GM21717 (cell line): ENCODE measurements at regions not wholly inside any gene's neighbourhood (a gene's known extent, or its start where the extent isn't known, plus 50 kb on each side); places are given as distances from the start of the nearest gene placed in this dataset.

Source experiments
- ATAC-seq: cut with Tn5 transposase; IDR thresholded peaks from one replicate; pipeline ENCODE4 v1.9.1; 2021; ENCODE audit warnings: mild to moderate bottlenecking, moderate library complexity; ENCODE audit not compliant: unreplicated experiment

DNA sequence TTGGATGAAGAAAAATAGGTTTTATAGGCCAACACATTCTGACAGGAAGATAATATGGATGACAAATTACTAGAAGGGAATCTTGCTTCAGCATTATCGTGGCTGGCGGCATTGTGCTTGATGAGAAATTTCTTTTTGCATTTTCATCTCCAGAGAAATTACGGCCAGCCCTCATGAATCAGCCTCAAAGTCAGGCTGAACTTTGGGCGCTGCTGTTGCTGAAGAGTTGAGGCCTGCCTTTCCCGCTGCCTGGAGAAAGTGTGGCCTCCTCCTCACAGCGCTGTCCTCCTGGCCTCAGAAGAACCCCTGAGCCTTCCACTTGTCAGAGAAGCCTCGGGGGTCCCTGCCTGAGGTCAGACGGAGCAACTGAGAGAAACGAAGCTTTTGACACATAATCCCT, 272.4 kb upstream of the KCNIP4 start:
- ATAC-seq = no peak

DNA sequence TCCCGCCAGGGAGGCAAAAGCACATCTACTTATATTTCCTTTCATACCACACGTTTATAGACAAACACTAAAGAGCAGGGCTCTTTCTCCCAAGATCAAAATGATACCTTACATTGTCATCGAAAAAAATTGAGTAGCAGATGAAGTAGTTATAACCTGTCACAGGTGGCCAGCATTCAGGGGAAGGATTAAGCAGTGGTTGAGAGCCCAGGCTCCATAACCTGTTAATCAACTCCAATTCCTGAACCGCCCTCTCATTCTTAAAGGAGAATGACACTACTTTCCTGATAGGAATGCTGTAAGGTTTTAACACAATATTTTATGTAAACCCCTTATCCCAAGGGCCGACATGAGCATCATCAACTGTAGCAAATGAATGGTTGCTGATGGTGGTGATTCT, 268.9 kb upstream of the KCNIP4 start:
- ATAC-seq = no peak

DNA sequence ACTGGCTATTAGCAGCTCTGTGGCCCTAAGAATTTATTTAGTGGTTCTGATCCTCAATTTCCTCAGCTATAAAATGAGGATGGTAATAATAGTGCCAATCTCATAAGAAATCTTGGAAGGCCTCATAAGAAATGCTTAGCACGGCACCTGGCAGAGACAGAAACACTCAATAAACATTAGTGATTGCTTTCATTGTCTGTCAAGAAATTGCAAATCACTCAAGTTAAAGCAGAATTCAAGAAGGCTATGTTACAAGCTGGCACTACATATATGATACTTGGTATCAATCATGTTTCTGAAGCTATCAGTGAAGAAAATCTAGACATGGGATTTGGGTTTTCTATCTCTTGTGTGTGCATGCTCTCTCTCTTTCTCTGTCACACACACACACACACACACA, 267.7 kb upstream of the KCNIP4 start:
- ATAC-seq = no peak

DNA sequence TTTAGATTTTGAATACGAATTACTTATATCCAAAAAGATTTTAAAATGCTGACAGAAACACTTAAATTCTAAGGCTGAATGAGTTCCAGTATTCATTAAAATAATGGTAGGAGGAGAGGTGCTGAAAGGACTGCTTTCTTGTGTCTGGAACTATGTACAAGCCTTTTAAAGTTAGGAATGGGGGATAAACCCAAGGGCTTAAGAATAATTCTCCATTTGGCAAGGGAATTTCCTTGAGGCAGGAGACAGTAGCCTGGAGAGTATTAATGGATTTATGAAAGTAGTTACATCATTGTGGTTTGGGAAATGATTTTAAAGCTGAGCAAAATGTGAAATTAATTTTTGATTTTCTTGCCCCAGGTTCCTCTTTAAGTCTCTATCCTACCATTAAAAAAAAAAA, 266.5 kb upstream of the KCNIP4 start:
- no peak for ATAC-seq

DNA sequence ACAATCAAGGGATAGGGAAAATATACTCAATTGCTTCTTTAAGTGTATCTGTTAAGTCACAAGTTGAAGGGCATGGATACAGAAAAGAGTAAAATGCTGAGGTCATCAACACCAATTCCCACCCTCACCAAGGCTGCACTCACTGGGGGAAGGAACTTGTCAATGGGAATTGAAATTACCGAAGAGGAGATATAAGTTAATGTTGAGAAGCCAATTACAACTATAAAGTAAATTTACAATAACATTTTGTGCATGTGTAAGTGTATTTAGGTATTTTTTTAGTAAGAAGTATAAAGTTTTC, 255.1 kb upstream of the KCNIP4 start:
- no peak for ATAC-seq

DNA sequence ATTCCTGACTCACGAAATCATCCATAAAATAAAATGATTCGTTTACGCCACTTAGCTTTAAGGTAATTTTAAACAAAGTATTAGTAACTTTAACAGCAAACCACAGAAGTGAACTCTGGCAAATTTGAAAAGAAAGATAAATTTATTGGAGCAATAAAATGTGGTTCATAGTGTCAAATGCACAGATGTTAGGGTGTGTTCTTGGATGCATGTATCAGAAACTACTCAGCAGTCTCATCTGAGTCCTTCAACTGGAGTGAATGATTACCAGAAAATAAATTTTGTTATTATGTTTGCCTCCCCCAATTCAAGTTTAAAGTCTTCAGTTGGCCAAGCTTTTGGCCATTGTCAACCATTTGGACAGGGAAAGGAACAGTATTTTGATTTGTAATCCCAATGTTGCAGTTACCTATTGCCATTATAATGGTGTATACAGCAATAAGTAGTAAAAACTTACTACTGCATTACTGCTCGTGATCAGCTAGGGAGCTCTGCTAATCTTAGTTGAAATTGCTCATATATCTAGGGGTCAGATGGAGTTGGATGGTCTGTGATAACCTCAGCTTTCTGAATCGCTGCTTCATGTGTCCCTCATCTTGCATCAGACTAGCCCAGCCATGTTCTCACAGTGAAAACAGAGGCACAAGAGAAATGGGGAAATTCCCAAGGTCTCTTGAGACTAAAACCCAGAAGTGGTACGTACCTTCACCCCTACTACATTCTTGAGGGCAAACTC, 254.6 kb upstream of the KCNIP4 start:
- no peak for ATAC-seq

DNA sequence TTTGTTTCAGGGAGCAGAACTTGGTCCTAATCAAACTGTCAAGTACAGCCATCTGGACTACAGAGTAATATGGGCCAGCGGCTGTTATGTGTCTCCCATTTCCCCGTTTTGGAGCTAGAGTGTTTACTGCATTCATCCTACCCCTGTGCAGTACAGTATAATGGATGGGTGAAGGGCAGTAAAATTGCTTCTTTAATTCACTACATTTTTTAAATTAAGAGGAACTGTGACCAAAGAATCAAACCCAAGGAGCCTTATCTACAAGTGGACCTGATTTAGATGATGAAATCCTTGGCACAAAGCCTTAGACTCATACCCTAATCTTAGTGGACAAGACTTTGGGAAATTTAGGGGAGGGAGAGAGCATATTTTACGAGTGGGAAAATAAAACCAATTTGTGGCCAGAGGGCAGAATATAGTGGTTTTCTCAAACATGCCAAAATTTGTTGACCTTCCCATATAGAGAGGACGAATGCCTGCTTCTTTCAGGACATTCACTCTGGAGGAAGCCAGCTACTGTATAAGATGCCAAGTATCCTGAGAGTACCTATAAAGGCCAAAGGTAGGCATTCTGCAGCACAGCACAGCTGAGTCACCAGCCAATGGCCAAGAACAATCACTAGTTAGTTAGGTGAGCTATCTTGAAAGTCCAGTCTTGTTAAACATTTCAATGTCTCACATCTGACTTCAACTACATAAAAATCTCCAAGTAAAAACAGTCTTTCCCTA, 253.8 kb upstream of the KCNIP4 start:
- ATAC-seq = no peak

DNA sequence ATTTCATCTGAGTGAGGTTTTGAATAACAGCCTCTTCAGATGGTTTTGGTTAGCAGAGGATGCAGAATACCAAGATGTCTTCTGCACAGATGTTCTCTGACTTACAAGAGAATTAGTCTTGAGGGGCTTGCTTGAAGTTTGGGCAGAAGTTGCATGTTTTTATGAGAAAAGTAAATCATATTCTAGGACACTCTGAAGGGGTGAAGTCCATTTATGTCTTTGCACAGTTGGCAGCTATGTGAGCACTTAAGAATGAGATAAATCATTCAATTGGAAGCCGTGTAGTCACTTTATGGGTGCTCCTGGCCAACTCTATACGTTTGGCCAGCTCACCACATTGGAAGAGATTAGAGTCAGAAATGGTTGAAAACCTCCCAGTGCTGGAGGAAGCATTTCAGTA, 252.7 kb upstream of the KCNIP4 start:
- no peak for ATAC-seq

DNA sequence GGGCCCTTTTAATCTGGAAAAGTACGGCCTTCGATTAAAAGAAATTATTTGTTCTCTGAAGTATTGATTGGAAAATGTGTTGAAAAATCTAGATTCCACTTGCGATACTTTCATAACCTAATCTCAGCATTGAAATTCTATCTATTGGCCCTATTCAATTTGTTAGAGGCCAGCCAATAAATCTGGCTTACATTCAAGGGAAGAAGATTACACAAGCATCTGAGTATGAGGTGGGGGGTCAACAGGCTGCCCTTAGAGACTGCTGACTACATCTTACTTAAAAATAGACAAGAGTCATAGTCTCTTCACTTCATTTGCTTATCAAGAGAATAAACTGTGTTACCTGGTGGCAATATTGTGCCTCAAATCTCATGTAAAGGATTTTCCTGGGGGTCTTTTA, 248.0 kb upstream of the KCNIP4 start:
- ATAC-seq = no peak

DNA sequence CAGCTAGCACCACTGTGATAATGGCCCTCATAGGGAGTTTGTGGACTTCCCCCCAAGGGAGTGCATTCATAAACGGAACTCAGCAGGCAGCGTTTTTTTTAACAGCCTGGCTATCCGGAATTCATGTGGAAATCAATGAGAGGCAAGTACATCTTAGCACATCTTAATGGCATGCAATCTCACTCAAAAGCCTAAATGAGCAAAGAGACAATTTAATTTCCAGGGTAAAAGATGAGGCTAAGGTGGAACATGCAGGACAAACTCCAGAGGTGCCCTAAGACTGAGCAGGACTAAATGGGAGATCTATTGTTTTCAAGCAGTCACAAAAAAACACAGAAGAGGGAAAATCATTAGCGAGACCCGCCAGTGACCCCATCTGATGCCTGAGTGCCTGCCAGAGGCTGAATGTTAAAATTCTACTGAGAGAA, 243.5 kb upstream of the KCNIP4 start:
- ATAC-seq = no peak

DNA sequence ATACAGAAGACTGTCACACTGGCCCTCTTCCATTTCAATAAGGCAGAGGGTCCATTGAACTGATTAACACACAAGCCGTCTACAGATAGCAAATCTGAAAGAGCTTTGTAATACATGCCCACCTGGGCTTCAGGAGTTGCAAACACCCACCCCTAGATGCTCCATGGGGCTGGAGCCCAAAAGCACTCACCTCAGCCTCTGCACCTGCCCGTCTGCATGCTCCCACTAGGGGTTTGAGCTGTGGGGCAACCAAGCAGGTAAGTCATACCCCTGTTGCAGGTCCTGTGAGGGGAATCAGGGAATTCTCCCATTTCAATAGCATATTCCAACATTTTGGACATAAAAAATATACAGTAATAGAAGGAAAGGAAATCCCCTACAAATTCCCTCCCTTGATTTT, 243.0 kb upstream of the KCNIP4 start:
- ATAC-seq = no peak

DNA sequence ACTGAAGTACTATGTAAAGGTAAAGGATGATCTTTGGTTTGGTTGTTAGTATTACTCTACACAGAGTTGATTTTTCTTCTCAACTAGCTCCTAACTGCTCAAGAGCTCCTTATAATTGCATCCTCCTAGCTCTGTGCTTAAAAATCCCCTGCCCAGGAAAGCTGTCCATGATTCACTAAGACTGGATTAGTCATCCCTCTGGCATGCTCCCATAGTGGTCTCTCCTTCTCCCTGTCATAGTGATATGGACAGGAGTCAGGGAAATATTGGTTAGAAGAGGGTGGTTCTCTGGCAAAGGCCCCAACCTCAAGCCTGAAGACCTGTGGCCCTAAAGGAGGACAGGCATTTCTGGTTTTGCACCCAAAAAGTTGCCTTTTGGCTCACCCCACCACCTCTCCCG, 242.3 kb upstream of the KCNIP4 start:
- no peak for ATAC-seq

DNA sequence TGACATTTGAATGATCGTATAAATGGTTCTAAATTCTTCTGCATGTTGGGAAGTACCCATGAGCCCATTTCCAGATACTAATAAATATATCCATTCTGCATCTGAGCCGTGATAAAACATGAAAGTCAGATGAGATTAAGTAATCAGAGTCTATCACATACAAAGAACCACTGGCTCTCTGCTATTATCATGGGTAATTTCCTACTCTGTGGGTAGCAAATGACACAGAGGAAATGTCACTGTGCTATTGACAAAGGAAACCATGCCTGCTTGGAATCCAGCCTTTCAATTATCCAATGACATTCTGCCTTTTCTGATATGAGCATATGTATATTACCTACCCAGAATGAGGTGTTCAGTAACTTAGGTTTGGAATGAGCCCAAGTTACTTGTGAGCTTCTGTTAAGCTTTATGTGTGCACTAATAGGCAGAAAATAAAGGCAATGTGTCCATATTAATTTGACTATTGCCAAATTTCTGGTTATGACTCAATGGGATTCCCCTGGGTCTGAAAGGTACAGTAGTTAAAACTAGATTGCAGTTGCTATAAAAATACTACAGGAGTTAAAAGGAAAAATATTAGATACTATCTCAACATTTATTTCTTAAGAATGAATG, 238.7 kb upstream of the KCNIP4 start:
- ATAC-seq = no peak

DNA sequence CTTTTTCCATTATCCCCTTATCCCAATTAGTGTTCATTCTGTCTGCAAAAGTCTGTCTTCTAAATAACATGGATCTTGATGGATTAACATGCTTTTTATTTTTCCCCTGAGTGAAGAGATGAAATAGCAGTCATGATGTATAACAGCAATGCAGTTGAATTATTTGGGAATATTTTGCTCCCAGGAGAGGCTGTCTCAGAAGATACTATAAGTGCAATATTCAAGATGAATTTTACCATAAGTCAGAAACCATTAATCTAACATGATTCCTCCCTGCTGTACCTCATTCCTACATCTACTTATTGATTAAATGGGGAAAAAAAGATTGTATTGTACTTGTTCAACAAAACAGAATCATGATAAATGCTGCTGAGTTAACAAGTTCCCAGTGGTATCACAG, 233.2 kb upstream of the KCNIP4 start:
- no peak for ATAC-seq

DNA sequence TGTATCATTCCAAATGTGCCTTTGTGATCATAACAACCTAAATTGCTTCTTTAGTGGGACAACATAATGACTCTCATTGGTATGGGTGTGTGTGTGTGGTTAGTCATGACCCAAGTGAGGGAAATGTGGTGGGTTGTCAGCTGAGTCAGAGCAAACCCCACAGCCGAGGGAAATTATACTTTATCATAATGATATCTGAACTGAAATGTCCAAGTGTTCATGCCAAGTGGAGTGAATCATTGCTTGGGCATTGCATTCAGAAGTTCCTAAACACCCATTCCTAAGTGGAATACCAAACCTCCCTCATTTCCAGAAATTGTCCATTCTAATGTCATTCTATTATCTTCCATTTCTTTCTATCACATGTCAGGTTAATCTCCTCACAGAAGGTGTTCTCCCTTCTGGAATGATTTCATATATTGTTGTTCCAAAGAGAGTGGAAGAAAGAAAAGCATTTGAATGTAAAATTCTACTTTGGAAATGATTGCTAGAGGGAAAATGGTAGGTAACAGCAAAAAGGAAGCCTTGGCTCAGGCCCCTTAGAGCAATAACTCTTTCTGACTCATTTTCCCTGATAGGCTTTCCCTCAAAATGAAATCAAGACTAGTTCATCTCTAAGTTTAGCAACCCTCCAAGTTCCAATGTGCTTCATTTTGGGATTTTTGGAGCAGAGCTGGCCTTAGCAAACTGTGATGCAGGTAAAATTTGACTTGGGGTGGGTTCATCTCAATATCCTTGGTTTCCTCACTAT, 230.7 kb upstream of the KCNIP4 start:
- ATAC-seq = no peak

DNA sequence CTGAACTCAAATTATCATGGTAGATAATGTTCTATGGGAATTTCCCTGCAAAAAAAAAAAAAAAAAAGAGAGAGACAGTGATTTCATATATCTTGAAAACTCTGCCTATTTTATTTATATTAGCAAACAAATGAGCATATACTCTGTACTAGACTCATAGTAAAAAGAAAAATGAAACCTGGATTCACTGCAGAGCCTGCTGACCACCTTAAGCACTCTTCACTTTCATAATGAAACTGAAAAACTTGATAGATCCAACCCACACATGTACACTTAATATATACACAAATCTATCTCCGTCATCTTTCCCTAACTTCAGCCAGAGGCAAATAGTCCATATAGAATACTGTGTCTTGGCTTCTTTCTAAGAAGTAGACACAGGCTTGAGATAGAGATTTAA, 226.1 kb upstream of the KCNIP4 start:
- ATAC-seq = no peak

DNA sequence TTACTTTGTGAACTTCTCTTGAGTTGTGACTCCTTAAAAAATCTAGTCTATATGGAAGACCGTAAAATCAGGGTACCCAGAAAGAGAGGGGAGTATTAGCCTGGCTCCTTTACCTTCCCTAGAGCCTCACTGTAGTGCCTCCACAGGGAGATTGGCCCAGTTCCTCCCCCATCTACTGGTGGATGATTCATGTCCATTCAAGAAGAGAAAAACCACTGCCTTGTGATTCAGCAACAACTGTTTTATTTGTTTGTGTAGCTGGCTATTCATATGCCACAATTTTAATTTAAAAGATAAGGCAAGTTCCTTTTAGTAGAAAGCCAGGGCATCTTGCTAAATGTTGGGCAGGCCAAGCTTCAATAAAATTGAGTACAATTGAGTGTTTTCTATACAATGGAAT, 221.8 kb upstream of the KCNIP4 start:
- ATAC-seq = no peak

DNA sequence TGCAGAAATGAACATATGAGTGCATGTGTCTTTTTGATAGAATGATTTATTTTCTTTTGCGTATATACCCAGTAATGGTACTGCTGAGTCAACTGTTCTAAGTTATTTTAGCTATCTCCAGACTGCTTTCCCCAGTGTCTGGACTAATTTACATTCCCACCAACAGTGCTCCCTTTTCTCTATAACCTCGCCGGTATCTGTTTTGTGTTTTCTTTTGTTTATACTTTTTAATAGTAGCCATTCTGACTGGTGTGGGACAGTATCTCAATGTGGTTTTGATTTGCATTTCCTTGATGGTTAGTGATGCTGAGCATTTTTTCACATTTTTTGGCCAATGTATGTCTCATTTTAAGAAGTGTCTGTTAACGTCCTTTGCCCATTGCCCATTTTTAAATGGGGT, 218.6 kb upstream of the KCNIP4 start:
- ATAC-seq = no peak

DNA sequence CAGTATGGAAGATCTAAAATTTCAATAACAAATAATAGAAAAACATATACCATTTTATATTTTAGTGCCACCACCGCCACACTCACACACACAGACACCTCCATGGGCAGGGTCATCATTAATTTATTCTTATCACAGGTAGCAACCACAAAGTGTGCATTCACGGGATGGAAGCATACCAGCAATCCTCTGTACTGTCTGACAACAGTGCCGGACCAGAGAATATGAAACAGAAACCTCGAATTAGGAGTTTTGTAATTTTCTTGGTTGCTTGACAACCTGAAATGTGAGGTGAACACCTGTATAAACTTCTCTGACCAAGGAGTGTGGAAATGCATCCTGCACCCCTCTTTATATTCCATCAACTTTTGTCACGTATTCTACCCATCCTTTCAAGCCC, 213.9 kb upstream of the KCNIP4 start:
- no peak for ATAC-seq

DNA sequence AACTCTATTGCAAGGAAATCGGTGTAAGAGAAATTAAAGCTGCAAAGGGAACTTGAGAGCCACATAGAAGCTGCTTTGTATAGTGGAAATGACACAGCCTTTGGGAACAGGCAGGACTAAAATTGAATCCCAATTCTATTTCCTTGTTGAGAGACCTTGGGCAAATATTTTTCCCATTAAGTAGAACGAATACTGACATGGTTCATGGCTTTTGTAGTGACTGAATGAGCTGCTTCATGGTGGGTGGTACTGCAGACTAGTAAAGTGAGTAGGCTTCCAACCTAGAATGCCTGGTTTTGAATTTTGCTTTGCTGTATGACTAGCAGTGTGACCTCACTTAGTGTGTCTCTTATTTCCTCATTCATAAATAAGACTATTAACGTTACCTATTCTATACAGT, 182.2 kb upstream of the KCNIP4 start:
- no peak for ATAC-seq

DNA sequence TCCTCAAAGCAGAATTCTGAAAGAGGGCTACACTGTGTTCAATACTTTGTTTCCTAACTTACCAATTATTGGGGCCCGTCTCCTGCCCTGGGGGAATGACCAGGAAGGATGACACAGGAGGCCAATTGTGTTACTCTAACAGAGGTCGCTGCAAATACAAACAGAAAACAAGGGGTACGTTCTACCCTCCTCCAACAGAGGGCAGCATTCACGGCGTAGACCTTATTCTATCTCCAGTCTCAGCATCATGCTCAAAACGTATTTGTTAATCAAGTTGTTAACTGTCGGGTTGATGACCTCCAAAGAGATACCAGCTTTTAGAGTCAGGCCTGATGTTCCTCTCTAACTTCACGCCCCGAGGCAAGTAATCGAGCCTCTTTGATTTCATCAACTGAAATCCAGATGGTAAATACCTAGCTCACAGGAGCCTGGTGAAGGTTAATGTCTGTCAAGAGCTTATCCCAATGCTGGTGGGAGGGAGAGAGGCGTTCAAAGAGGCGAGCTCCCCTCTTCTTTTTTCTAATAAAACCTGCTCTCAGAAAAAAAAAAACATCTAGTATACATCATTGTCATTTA, 181.0 kb upstream of the KCNIP4 start:
- ATAC-seq = no peak
